K562 (cell line): ENCODE measurements at regions not wholly inside any gene's neighbourhood (a gene's known extent, or its start where the extent isn't known, plus 50 kb on each side); places are given as distances from the start of the nearest gene placed in this dataset.

Source experiments
- ATAC-seq: fragments of 200-7000 bp; cut with Tn5 transposase; 3 replicates; pipeline ENCODE4 v1.9.1; 2020; ENCODE audit warnings: moderate library complexity
- BruUV-seq: library from RNA; stranded (reverse); fragments of 400-500 nt; replicated peaks from 2 replicates; lab custom pipeline; 2021; lab: Mats Ljungman, UMichigan
- CTCF ChIA-PET: fragments of 300-600 bp; formaldehyde crosslinking; extraction: SDS; loops from one replicate; lab custom pipeline; 2021; ENCODE audit warnings: low intra/inter-chr PET ratio; lab: Yijun Ruan, JAX
- POLR2A ChIA-PET: fragments of 300-600, 350-650 bp; sonication (Branson Sonifier 250); formaldehyde crosslinking; extraction: SDS; loops from one replicate; lab custom pipeline; 2021; ENCODE audit warnings: antibody characterized with exemption, inconsistent platforms; lab: Yijun Ruan, JAX
- DNase-seq, 4 experiments: peaks; one replicate each; pipeline versions ENCODE4 v3.0.0 to v3.0.0-alpha.2; 2011 to 2018; ENCODE audit warnings: low spot score in 3 of 4, mixed read lengths in 3 of 4; ENCODE audit errors: extremely low read depth in 1 of 4
- FAIRE-seq: peaks from 2 replicates; lab custom pipeline; 2011; peaks lifted over from hg19 to GRCh38; lab: Jason Lieb, UNC
- H2AFZ ChIP-seq: 2 replicates; pipeline ENCODE4 v1.6.0; 2011; ENCODE audit warnings: low read depth, low read length, control low read depth, inconsistent platforms
- H3K27ac ChIP-seq: fragments of 200-600 bp; 3 replicates; pipeline ENCODE4 v1.8.0; 2011; ENCODE audit warnings: low read depth, mild to moderate bottlenecking, control low read depth, inconsistent platforms, low read length, moderate library complexity, mixed read lengths; ENCODE audit errors: extremely low read depth
- H3K27me3 ChIP-seq, 2 experiments: fragments of 300-600 bp in 1 of 2; 2 replicates in 1 of 2; 3 replicates in 1 of 2; pipeline versions ENCODE4 v1.6.0 to v1.8.0; 2011; ENCODE audit warnings: inconsistent platforms in 2 of 2, low read length in 2 of 2, mild to moderate bottlenecking in 1 of 2, mixed read lengths in 1 of 2, moderate library complexity in 1 of 2; ENCODE audit not compliant: control insufficient read depth in 2 of 2, insufficient read depth in 2 of 2
- H3K36me3 ChIP-seq: fragments of 300-600 bp; 3 replicates; pipeline ENCODE4 v1.8.0; 2011; ENCODE audit warnings: mild to moderate bottlenecking, low read length, inconsistent platforms; ENCODE audit not compliant: control insufficient read depth, insufficient read depth
- H3K4me1 ChIP-seq, 2 experiments: fragments of 200-600 bp in 1 of 2; replicated peaks in 1 of 2; 2 replicates in 1 of 2; 3 replicates in 1 of 2; pipeline versions ENCODE4 v1.5.1 to v1.8.0; 2011; ENCODE audit warnings: inconsistent platforms in 2 of 2, low read length in 2 of 2, mild to moderate bottlenecking in 1 of 2, mixed read lengths in 1 of 2, moderate library complexity in 1 of 2; ENCODE audit not compliant: control insufficient read depth in 2 of 2, insufficient read depth in 2 of 2
- H3K4me2 ChIP-seq: 2 replicates; pipeline ENCODE4 v1.6.1; 2011; ENCODE audit warnings: low read length, control low read depth, inconsistent platforms, mixed read lengths; ENCODE audit not compliant: insufficient read depth
- H3K4me3 ChIP-seq: fragments of 200-600 bp; sonication (generic), shearing (Covaris generic); 2 replicates; pipeline ENCODE4 v1.5.1; 2016; ENCODE audit warnings: control low read depth, inconsistent platforms
- H3K79me2 ChIP-seq: fragments of 200-600 bp; 3 replicates; pipeline ENCODE4 v1.8.0; 2011; ENCODE audit warnings: low read length, inconsistent platforms; ENCODE audit not compliant: control insufficient read depth, insufficient read depth
- H3K9ac ChIP-seq, 2 experiments: 2 replicates each; pipeline versions ENCODE4 v1.6.0 to v1.6.1; 2011; ENCODE audit warnings: low read depth in 2 of 2, low read length in 2 of 2, control low read depth in 1 of 2, inconsistent platforms in 1 of 2, mild to moderate bottlenecking in 1 of 2, mixed read lengths in 1 of 2; ENCODE audit not compliant: insufficient read depth in 1 of 2
- H3K9me1 ChIP-seq: one replicate; pipeline ENCODE4 v1.6.0; 2011; ENCODE audit warnings: inconsistent platforms, mild to moderate bottlenecking, low read length, moderate library complexity; ENCODE audit not compliant: control insufficient read depth, insufficient read depth
- H3K9me3 ChIP-seq: replicated peaks from 2 replicates; pipeline ENCODE4 v1.5.1; 2011; ENCODE audit warnings: low read depth, low read length, inconsistent platforms; ENCODE audit not compliant: control insufficient read depth, insufficient read depth
- H4K20me1 ChIP-seq: replicated peaks from 2 replicates; pipeline ENCODE4 v1.6.1; 2011; ENCODE audit warnings: low read length, inconsistent platforms, mixed read lengths; ENCODE audit not compliant: control insufficient read depth, insufficient read depth
- CBX8 ChIP-seq: fragments of 200-600 bp; sonication (generic); IDR thresholded peaks from 2 replicates; pipeline ENCODE4 v1.6.1; 2012; ENCODE audit warnings: borderline replicate concordance, mixed run types, low read depth, mild to moderate bottlenecking, moderate library complexity, mixed read lengths, low read length, control low read depth, inconsistent platforms; ENCODE audit not compliant: poor library complexity, severe bottlenecking; ENCODE audit errors: extremely low read depth
- CHD2 ChIP-seq: IDR thresholded peaks from 2 replicates; pipeline ENCODE4 v1.6.1; 2011; ENCODE audit warnings: low read depth, low read length
- RERE ChIP-seq: sonication (generic); formaldehyde crosslinking; IDR thresholded peaks from 2 replicates; pipeline ENCODE4 v1.8.0; 2023; ENCODE audit warnings: missing genetic modification reagents, mild to moderate bottlenecking, borderline replicate concordance
- ZBTB8A ChIP-seq: fragments of 450-650 bp; IDR thresholded peaks from 2 replicates; pipeline ENCODE4 v1.6.1; 2018; ENCODE audit warnings: mild to moderate bottlenecking, moderate library complexity; ENCODE audit not compliant: partially characterized antibody
- WGBS: fragments of 100-300 bp; shearing (Covaris generic); methylation state at CpG from one replicate; pipeline ENCODE4 v1.1.6; 2016; ENCODE audit warnings: low coverage, mixed read lengths; ENCODE audit not compliant: insufficient coverage; ENCODE audit errors: missing lambda C conversion rate; 5-methylcytosine and 5-hydroxymethylcytosine counted together
- in situ Hi-C: fragments of 300-500 bp; cut with MboI; formaldehyde crosslinking; loops from 4 replicates; pipeline ENCODE4 v1.15.0; 2018; ENCODE audit warnings: inconsistent platforms, mixed read lengths
- intact Hi-C: fragments of 100-400 bp; cut with micrococcal nuclease; formaldehyde crosslinking; loops from 2 replicates; pipeline ENCODE4 v1.14.2; 2022
- TF ChIP-seq, protein P1 (sequence below): fragments of 250-450 bp; sonication (Bioruptor Pico); IDR thresholded peaks from 2 replicates; pipeline ENCODE4 v1.4.0; 2020

DNA sequence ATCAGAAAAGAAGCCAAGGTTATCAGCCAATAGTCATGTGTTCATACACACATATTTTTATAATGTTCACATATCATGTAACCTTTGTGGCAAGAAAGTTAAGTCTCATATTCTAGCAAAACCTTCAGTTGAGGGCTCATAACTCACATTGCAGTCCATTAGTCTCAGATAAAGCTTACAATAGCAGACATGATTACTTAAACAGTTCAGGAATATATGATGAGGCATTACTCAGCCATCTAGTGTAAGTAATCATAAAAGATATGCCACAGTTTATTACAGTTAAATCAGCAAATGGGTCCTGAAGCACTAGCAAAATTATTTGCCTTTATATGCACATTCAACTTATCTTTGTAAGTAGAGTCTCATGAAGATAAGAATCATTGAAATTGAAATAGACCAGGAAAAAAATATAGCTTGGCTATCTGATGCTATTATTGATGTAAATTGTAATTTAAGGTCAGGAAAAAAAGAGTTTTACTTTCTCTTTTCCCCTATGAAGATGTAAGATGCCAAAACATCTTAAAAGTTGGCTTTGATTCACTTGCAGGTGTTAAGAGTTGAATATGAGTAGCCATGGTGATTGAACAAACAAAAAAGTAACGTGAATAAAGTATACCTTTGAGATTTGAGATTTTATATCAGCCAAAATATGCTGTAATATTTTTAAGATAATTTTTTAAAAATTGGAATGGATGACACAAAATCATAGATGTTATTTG is 537.0 kb downstream of the SLC6A15 start:
- Histone ChIP-seq H3K79me2 (no peaks in the 10 kb centered on the region), H3K27ac (no peak overlapping the region), H3K9ac (no peak overlapping the region), H3K9me3 (no peaks in the 10 kb centered on the region), H2AFZ (no peak overlapping the region), H3K36me3 (no peaks in the 10 kb centered on the region), H4K20me1 (no peaks in the 10 kb centered on the region), H3K4me1 (no peaks in the 10 kb centered on the region), H3K27me3 (no peaks in the 10 kb centered on the region), H3K9me1 (no peaks in the 10 kb centered on the region), H3K4me3 (no peak overlapping the region), H3K4me2 (no peak overlapping the region)
- FAIRE-seq, result no peak
- in situ Hi-C loops, result no loop called here
- POLR2A ChIA-PET, result no interaction called here
- WGBS, result 0% methylated on average over 1 of the region's 1 CpG
- ATAC-seq, result no peak
- CTCF ChIA-PET, result no interaction called here
- no peak for DNase-seq
- no TSS peak for BruUV-seq
- intact Hi-C loops, result no loop called here
- no peak for TF ChIP-seq CBX8
- TF ChIP-seq, protein P1, sequence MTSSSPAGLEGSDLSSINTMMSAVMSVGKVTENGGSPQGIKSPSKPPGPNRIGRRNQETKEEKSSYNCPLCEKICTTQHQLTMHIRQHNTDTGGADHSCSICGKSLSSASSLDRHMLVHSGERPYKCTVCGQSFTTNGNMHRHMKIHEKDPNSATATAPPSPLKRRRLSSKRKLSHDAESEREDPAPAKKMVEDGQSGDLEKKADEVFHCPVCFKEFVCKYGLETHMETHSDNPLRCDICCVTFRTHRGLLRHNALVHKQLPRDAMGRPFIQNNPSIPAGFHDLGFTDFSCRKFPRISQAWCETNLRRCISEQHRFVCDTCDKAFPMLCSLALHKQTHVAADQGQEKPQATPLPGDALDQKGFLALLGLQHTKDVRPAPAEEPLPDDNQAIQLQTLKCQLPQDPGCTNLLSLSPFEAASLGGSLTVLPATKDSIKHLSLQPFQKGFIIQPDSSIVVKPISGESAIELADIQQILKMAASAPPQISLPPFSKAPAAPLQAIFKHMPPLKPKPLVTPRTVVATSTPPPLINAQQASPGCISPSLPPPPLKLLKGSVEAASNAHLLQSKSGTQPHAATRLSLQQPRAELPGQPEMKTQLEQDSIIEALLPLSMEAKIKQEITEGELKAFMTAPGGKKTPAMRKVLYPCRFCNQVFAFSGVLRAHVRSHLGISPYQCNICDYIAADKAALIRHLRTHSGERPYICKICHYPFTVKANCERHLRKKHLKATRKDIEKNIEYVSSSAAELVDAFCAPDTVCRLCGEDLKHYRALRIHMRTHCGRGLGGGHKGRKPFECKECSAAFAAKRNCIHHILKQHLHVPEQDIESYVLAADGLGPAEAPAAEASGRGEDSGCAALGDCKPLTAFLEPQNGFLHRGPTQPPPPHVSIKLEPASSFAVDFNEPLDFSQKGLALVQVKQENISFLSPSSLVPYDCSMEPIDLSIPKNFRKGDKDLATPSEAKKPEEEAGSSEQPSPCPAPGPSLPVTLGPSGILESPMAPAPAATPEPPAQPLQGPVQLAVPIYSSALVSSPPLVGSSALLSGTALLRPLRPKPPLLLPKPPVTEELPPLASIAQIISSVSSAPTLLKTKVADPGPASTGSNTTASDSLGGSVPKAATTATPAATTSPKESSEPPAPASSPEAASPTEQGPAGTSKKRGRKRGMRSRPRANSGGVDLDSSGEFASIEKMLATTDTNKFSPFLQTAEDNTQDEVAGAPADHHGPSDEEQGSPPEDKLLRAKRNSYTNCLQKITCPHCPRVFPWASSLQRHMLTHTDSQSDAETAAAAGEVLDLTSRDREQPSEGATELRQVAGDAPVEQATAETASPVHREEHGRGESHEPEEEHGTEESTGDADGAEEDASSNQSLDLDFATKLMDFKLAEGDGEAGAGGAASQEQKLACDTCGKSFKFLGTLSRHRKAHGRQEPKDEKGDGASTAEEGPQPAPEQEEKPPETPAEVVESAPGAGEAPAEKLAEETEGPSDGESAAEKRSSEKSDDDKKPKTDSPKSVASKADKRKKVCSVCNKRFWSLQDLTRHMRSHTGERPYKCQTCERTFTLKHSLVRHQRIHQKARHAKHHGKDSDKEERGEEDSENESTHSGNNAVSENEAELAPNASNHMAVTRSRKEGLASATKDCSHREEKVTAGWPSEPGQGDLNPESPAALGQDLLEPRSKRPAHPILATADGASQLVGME (CRISPR knock-in tag), result no peak
- no peak for TF ChIP-seq RERE (CRISPR knock-in tag)
- TF ChIP-seq ZBTB8A, result no peak
- no peak for TF ChIP-seq CHD2
